ENCODE measurements at regions not wholly inside any gene's neighbourhood (a gene's known extent, or its start where the extent isn't known, plus 50 kb on each side); places are given as distances from the start of the nearest gene placed in this dataset.

DNA sequence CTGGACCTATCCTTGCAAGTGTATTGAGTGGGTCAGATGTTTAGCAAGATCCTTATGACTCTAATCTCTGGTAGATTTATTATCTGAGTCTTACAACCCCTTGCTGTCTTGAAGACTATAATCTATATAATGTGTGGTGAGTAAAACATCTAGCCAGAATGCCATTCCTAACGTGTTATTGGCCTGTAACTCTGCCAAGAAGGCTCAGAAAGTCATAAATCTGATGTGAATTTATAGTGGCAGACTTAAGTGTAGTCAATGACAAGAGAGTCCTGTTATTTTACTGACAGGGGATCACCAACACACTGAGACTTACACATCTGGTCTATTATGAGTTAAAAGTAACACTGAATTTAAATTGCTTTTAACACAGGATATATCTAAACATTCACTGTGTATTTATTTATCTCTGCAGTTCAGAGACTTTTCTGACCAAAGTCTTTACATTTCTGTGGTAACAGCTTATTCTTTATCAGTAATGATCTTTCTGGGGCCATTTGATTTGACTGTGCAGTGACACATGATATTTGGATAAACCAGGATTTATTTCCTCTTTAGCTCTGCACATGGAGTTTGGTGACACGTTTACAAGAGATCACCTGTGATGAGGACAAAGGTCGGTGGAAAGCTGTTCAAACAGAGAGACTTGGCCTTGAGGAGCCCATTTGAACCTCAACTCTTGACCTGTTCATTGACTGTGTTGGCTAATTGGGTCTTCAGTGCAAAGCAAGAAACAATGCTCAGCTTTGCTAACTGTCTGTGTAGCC is 415.8 kb downstream of the STIM2 start:
- no peak for DNase-seq

DNA sequence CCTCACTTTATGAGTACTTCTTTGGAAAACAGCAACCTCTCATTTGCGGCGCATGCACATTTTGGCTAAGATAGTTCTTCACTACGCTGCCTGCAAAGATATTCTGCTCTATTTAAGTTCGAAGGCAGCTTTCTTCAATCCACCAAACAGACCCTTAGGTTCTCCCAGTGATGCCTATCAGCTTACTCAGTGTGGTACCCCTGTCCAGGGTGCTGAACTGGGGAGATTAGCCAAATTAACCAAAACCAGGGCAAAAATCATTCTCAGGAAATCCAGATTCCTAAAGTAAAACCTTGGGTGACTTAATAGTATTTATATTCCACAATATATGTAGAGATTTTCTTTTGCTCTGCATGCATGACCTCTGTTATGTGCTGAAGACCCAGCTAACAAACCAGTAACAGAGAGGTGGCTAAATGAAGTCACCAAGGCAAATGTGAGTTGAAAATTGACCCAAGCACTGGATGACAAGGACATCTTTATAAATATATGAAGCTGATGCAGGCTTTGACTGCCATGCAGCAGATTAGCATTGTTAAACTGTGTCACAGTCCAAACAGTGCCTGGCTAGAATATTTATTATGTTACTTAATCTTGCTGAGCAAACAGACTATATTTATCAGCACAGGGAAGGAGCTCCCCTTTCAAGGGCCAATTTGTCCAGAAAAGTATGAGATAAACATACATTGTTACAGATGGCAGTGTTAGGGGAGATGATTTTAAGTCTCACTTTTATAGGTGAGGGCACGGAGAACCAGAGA is 418.2 kb downstream of the STIM2 start:
- DNase-seq: no peak

DNA sequence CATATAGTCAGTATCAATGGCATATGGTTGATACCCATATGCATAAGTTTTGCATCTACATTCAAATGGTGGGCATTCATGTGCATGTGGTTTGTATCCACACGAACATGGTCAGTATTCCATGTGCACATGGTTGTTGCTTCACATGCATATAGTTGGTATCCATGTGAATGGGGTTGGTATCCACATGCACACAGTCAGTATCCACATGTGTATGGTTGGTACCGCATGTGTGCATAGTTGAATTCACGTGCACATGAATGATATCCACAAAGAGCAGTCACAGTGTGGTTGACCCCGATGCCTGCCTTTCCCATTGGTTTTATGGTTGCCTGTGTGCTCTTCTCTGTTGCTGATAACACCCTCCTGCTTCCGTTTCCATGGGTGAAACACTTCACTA is 427.9 kb downstream of the STIM2 start:
- no peak for DNase-seq

DNA sequence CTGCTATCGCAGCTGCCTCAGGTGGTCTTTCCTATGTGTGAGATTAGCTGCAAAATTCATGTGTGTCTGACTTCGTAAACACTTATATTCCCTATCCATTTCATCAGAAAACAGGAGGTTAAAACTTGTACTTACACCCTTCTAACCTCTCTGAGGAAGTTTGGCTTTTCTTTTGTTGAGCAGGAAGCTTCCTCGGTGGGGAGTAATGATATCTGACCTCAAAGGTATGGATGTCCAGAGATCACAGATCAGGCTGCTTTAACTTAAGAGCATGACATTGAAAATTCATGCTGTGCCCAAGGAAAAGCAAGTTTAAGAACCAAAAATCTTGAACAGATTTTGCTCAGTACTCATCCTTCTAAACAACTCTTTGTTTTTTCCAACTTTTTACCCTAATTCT is 429.1 kb downstream of the STIM2 start:
- no peak for DNase-seq

DNA sequence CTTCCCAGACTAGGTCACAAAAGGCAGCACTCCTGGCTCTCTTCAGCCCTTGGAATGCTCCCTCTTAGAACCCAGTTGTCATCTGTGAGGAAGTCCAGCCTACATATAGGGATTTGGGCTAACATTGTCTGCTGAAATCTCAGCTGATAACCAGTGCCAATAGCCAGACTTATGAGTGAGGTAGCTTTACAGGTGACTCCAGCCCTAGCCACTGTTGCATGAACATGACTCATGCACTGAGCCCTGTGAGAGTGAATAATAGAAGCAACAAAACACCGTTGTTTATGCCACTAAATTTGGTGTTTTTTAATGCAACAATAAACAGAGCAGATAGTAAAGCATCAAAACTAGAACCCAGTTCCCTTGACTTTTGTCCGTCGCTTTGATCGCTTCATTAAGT is 433.2 kb downstream of the STIM2 start:
- no peak for DNase-seq

DNA sequence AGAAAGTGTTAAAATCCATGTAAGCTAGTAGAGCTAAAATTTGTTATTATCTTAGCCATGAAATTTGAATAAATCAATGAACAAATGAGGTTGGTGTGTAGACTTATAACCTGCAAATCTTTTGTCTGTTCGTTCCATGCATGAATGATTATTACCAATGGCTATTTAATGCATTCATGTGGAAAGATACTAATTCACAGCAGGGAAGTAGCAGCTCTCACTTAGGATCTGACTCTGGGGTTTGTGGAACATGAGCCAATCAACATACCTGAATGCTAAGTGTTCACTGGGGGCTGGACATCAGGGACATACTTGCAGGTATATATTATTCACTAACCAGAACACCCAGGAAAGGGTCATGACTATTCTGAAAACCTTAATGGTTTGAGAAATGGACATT is 444.1 kb downstream of the STIM2 start:
- DNase-seq: no peak

DNA sequence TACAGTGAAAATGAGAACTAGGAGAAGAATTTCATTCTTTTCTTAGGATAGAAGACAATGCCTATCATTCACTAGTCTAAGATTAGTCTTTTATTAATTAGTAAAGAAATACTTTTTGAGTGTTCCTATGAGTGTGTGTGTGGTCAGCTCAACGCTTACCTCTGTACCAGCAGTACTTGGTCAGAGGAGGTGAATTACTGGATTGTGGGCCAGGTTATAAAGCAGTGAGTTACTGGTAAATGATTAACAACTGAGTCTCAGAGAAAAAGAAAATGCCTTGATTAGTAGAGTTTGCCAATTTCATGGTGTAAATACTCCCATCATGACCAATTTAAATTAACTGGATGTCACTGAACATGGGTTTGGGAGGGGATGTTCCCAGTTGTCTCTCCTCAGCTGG is 444.6 kb downstream of the STIM2 start:
- no peak for DNase-seq

DNA sequence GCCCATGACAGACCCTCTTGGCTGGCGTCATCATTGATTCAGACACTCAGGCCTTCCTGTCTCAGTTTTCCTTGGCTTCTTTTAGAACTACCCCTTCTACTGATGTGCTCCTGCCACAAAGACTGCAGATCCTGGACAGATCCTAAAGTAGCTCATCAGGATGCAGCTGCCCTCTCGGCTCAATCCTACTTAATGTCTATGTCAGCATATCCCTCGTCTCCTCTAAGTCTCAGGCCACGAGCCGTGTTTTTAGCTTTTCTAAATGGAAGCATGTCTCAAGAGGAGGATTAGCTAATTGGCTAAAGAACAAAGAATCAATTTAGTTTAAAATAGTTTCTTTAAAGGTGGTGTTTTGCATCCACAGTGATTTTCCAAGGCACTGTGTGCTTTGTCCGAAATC is 447.7 kb downstream of the STIM2 start:
- no peak for DNase-seq

DNA sequence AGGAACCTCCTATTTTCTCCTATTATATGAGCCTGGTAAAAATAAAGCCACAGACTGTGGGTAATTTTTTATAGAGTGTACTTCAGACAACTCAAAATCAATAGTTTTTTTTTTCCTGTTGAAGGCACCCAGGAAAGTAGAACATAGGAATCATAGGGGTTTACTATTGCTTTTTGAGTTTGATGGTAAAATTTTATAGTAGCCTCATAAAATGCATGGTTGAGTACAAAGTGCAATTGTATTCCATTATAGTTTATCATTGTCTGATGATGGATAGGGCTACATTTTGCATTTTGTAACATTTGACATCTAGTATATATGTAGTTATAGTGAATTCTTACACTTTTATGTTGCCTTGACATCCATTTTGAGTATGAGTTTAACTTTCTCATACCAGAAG is 455.0 kb downstream of the STIM2 start:
- no peak for DNase-seq

DNA sequence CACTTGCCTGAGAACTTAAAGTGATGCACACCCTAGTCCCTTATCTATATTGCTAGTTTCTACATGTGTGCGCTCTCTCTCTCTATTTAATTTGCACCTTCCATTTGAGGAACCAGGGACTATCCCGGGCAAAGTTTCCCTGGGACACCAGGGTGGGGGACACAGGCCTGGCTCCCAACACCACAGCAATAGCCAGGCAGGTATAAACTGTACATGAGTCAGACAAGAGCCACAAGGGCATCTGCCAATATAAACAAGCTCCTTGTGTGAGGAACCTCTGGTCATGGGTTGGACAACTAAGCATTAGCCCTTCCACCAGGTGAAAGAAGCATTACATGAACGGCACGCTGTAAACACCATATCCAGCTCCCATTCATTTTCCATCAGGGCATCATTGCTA is 455.5 kb downstream of the STIM2 start:
- no peak for DNase-seq

DNA sequence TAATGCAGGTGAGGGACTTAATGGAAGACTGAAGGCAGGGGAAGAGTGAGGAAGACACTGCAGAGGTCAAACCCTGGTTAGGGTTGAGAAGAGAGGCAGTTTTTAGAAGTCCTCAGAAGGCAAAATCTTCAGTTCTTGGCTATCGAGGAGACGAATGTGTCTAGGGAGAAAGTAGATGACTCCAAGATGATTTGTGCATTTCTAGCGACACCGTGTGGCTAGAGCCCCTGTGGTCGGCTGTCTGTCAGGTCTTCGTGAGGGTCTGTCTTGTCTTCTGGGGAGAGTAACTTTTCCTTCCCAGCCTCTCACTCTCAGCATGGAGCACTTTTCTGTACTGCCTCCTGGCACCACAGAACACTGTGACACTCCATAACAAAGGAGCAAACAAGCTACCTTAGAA is 458.1 kb downstream of the STIM2 start:
- DNase-seq: peak; percentile 28

DNA sequence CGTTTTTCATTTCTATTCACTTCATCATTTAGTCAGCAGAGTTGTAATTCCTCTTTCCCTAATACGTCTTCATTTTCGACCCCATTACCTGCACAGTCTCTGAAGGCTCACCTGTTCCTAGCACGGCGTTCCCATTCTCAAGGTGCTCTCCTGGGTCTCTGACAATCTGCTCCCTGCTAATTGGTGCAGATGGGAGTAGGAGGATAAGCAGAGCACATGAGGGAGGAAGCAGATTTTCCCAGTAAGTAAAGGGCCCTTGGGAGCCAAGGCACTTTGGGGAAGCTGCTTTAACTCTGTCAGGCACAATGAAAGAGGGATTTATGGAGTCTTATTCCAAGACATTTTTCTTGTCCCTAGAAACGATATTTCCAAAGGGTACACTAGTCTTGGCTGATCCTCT is 466.4 kb downstream of the STIM2 start:
- DNase-seq: no peak

DNA sequence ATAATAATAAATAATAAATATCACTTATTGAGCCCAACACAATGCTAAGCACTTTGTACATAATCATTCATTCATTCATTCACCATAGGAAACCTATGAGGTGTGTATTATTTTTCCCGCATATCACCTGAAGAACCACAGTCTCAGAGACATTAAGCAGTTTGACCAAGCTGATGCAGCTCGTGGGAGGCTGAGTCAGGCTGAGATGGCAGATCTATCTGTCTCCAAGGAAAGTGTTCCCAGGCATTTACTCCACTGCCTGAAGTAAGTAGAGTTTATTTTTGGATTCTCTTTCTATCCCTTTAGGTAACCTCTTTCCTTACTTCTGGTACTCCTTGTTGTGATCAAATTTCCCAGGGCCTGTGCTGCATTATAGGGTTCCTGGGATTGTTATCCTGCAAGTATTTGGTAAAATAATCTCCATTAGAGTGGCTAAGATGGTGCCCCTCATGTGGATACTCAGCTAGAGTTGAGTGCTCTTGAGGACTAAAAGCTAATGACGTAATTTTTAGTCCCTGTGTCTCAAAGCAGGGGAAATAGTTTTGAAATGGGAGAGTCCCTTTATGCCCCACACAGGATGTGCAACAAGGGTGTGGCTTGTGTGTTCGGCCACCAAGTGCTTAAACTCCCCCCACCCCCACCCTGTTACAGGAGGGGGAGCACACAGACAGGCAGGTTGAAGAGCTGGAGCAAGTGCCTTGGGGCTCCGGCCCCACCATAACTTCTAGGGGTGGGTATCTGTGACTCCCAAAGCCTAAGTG is 467.0 kb downstream of the STIM2 start:
- DNase-seq: no peak

DNA sequence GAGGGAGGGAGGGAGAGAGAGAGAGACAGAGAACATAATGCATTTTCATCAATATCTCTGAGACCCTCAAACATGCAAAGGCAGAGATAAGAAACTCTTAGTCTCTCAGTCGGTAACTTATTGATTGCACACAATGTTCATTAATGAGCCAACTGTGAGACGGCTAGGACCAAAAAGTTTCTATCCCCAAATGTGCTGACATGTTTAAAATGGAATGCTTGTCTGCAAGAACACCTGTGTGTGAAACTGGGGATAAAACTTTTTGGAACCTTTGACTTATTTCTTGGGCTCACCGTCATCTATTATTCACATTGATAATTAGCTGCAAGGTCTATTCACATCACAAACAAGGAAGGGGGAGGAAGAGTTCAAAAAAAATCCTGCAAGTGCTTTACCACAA is 477.9 kb downstream of the STIM2 start:
- no peak for DNase-seq

DNA sequence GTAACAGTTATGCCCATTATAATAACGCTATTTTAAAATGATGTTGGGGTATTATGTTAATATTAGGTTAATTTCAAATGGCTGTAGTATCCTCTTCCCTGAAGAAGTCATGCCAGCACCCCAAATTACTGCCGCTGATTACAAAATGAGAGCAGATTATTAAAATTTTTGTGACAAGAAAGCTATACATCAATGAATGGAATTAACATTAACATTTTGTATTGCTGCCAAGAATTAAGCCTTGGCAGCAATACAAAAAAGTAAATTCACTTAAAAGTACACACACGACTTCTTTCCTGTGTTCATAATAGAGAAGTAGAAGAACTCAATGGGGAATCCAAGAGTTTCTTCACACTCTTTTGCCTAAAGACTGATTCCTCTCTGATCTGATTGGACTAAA is 482.8 kb downstream of the STIM2 start:
- no peak for DNase-seq

DNA sequence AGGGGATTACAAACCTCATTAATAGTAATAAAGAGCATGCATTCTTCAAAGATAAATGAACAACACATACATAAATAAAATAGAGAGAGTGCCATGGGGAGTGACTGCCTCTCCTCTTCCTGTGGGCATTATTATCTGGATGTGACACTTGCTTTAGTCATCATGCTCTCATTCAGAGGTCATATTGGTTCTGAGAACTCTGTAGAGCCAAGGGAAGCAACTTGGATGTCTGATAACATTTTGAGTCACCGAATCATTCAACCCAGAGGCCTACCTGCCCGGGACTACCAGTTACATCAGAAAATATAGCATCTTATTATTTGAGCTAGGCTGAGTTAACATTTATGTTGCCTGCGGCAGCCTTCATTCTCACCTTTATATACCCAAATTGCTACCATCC is 489.5 kb downstream of the STIM2 start:
- DNase-seq: no peak

DNA sequence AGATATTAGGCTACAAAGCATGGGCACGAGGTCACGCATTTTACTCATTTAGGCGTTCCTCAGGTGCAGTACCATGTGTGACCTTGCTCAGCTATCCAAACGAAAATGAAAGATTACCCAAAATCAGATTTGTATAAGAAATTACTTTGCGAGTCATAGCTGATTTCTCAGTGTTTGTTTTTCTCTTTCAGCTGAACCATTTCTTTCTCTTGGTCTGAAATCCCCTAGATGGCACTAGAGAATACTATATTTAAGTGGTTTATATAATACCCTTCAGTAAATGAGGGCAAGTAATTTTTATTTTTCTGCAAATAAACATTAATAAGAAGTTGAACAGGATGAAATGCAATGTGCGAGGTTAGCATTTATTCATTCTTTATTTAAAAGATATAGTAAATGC is 496.6 kb downstream of the STIM2 start:
- DNase-seq: no peak

DNA sequence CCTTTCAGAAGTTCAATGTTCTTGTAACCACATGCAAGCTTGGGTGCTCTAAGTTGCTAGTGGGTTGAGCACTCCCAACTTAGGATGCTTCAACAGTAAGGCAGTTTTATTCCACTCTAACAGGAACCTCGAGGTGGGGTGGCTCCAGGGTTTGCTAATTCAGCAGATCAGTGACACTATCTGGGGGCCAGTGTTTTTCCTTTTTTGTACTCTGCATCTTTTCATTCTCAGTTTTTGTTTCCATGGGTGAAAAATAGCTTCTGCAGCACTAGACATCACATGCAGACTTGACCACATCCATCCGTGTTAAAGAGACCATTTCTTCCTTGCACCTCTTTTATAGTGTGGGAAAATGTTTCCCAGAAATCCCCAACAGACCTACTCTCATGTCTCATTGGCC is 497.6 kb downstream of the STIM2 start:
- DNase-seq: no peak

DNA sequence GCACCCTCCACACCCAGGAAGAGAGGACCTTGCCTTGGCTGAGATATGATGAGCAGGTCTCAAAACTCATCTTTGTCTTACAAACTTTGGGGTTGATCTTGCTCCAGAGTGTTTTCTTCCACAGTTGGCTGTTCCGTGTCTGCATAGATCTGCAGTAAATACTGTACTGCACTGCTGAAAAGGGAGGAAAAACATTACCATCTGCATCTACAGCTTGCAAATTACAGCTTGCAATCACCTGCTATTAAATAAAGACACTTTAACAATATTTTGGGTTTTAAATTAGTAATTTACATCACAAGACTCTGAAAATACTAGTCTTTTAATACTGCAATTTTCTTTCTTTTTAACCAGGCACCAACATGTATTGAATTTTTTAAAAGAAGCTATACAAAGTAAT is 499.5 kb downstream of the STIM2 start:
- no peak for DNase-seq

DNA sequence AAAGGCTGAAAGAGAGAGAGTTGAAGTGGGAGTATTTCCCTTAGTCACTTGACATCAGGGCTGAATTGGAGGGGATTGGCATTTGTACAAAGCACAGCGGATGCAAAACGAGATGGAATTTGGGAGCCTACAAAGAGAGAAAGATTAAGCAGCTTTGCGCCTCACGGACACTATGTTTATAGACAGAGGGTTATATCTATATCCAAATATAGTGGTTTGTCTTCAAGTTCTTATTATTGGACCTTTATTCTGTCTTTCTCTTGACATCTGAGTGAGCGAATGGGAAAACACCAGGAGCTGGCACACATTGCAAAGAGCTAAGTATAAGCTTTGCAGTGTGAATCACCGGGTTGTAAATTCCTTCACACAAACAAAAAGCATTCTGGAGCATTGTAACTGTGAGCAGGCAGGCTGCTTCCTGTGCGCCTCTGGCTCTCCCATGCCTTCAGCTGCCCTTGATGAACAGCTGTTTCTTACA is 500.2 kb downstream of the STIM2 start:
- no peak for DNase-seq

DNA sequence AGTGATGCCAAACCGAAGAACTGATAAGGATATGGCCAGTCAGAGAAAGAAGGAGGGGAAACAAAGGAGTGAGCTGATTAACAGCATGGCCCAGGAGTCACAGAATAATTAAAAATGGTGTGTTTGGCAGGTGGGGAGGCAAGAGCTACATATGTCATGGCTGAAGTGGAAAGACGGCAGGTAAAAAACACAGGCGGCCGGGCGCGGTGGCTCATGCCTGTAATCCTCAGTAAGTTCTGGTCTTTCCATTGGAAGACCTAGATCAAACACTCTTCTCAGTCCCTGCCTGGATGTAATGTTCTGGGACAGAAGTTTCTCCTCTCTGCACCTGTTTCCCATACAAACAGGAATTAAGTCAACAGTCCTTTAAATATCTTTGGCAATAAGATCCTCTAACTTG is 503.9 kb downstream of the STIM2 start:
- no peak for DNase-seq

DNA sequence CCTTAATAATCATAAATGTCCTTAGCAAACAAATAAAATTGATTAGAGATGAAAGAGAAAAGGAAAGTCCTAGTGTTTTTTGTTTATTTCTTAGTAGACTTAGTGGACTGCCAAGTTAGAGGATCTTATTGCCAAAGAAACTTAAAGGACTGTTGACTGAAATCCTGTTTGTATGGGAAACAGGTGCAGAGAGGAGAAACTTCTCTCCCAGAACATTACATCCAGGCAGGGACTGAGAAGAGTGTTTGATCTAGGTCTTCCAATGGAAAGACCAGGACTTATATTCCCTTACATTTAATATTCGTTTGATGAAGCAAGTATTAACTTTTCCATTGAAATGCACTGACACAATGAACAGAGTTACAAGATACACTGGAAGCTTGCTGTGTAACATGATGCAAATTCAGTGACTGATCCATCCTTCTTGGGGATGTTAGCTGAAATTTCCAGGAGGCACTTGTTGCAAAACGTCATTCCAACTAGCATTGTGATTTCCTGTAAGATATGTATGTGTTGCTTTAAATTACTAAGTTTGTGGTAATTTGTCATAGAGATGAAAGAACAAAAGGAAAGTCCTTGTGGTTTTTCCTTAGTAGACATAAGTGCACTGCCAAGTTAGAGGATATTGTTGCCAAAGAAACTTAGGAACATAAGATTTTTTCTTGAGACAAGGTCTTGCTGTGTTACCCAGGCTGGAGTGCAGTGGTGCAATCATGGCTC is 505.6 kb downstream of the STIM2 start:
- DNase-seq: no peak

DNA sequence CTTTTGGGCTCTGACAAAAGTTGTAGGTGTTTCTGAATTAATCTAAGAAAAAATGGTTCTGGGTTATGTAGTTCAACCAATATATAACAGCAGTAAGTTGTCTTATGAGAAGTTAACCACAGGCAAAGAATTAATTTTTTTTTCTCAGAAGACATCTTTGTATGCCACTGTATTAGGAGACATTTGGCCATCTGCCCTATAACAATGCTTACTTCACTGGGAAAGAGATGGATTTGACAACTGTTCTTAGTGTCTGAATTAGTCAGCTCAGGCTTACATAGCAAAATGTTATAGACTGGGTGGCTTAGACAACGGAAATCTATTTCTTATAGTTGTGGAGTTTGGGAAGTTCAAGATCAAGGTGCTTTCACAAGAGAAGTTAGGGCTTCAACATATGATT is 508.1 kb downstream of the STIM2 start:
- no peak for DNase-seq

Data from stimulated activated CD8-positive, alpha-beta memory T cell treated with anti-CD3 and anti-CD28 coated beads, Interleukin-4, amount 100 ng/mL, for 48 hours (primary cell).